Fibroblast of lung (primary cell): ENCODE measurements at regions not wholly inside any gene's neighbourhood (a gene's known extent, or its start where the extent isn't known, plus 50 kb on each side); places are given as distances from the start of the nearest gene placed in this dataset.

Experiments used
- DNase-seq, 2 donors: peaks; one replicate each; pipeline versions ENCODE4 v3.0.0 to v3.0.0-alpha.2; 2010; ENCODE audit warnings: low read depth in 2 of 2
- H2AFZ ChIP-seq: 2 replicates; pipeline ENCODE4 v1.5.1; 2012; ENCODE audit warnings: low read length, control low read depth, inconsistent platforms
- H3K27ac ChIP-seq: 2 replicates; pipeline ENCODE4 v1.5.1; 2011; ENCODE audit warnings: low read length, control low read depth; ENCODE audit not compliant: insufficient read depth
- H3K27me3 ChIP-seq: 2 replicates; pipeline ENCODE4 v1.5.1; 2011; ENCODE audit warnings: mild to moderate bottlenecking, low read length; ENCODE audit not compliant: control insufficient read depth, insufficient read depth
- H3K36me3 ChIP-seq: 2 replicates; pipeline ENCODE4 v1.5.1; 2011; ENCODE audit warnings: low read length; ENCODE audit not compliant: control insufficient read depth, insufficient read depth
- H3K4me1 ChIP-seq: 2 replicates; pipeline ENCODE4 v1.5.1; 2011; ENCODE audit warnings: low read length; ENCODE audit not compliant: control insufficient read depth, insufficient read depth; ENCODE audit errors: extremely low read depth
- H3K4me2 ChIP-seq: 2 replicates; pipeline ENCODE4 v1.5.1; 2011; ENCODE audit warnings: low read length, control low read depth; ENCODE audit not compliant: insufficient read depth; ENCODE audit errors: extremely low read depth
- H3K4me3 ChIP-seq, 4 experiments: fragments of 200-600 bp in 1 of 4; sonication (generic) in 1 of 4; replicated peaks in 1 of 4; 2 replicates each; pipeline ENCODE4 v1.5.1; 2011 to 2016; ENCODE audit warnings: low read length in 4 of 4, low read depth in 3 of 4, mild to moderate bottlenecking in 3 of 4, control low read depth in 2 of 4, inconsistent platforms in 1 of 4, mixed read lengths in 1 of 4; ENCODE audit not compliant: insufficient read depth in 1 of 4; ENCODE audit errors: control extremely low read depth in 1 of 4
- H3K79me2 ChIP-seq: 2 replicates; pipeline ENCODE4 v1.5.1; 2012; ENCODE audit warnings: mild to moderate bottlenecking, low read length, inconsistent platforms; ENCODE audit not compliant: control insufficient read depth, insufficient read depth
- H3K9ac ChIP-seq: 2 replicates; pipeline ENCODE4 v1.5.1; 2011; ENCODE audit warnings: mild to moderate bottlenecking, low read length, control low read depth; ENCODE audit not compliant: insufficient read depth
- H3K9me3 ChIP-seq: 2 replicates; pipeline ENCODE4 v1.5.1; 2012; ENCODE audit warnings: low read depth, low read length; ENCODE audit not compliant: control insufficient read depth, insufficient read depth
- H4K20me1 ChIP-seq: 2 replicates; pipeline ENCODE4 v1.5.1; 2011; ENCODE audit warnings: low read length; ENCODE audit not compliant: control insufficient read depth, insufficient read depth; ENCODE audit errors: extremely low read depth
- CTCF ChIP-seq, 2 donors: IDR thresholded peaks in 1 of 2; conservative IDR thresholded peaks in 1 of 2; 1 replicate in 1 of 2; 2 replicates in 1 of 2; pipeline ENCODE4 v1.5.1; 2011 to 2012; ENCODE audit warnings: low read length in 2 of 2, control low read depth in 1 of 2, inconsistent platforms in 1 of 2, low read depth in 1 of 2, mild to moderate bottlenecking in 1 of 2
- EZH2 ChIP-seq: IDR thresholded peaks from 2 replicates; pipeline ENCODE4 v1.5.1; 2012; ENCODE audit warnings: low read length, control low read depth, mild to moderate bottlenecking; ENCODE audit errors: missing control alignments

DNA sequence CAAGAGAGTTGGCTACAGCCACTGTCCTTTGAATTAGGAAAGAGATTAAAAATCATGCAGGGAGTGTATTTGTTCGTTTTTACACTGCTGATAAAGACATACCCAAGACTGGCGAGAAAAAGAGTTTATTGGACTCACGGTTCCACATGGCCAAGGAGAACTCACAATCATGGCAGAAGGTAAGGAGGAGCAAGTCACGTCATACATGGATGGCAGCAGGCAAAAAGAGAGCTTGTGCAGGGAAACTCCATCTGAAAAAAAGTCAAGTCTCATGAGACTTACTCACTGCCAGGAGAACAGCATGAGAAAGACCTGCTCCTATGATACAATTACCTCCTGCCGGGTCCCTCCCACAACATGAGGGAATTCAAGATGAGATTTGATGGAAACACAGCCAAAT is 1595.2 kb downstream of the KCNT2 start:
- Histone ChIP-seq H4K20me1 (no peaks in the 10 kb centered on the region), H3K36me3 (no peaks in the 10 kb centered on the region), H2AFZ (no peak overlapping the region), H3K4me1 (no peaks in the 10 kb centered on the region), H3K4me3 (no peak overlapping the region), H3K9me3 (no peaks in the 10 kb centered on the region), H3K27me3 (no peaks in the 10 kb centered on the region), H3K4me2 (no peak overlapping the region), H3K9ac (no peak overlapping the region), H3K27ac (no peak overlapping the region), H3K79me2 (no peaks in the 10 kb centered on the region)
- TF ChIP-seq CTCF (conservative IDR thresholded peaks at IDR 0.05 in 1 of 2, IDR thresholded peaks at IDR 0.05 in 1 of 2; ENCODE audit: low read depth in 1 of 2, low read length in 2 of 2) (no peak), EZH2 (no peak)
- no peak for DNase-seq

- Histone ChIP-seq H3K4me3 (no peak overlapping the region), H3K27me3 (no peaks in the 10 kb centered on the region), H3K9ac (no peak overlapping the region), H3K27ac (no peak overlapping the region), H3K4me1 (no peaks in the 10 kb centered on the region), H3K79me2 (no peaks in the 10 kb centered on the region), H3K9me3 (no peaks in the 10 kb centered on the region), H2AFZ (no peak overlapping the region), H3K4me2 (no peak overlapping the region), H4K20me1 (no peaks in the 10 kb centered on the region), H3K36me3 (no peaks in the 10 kb centered on the region)
- DNase-seq: no peak
- no peak for TF ChIP-seq EZH2
- TF ChIP-seq CTCF (conservative IDR thresholded peaks at IDR 0.05 in 1 of 2, IDR thresholded peaks at IDR 0.05 in 1 of 2; ENCODE audit: low read depth in 1 of 2, low read length in 2 of 2): no peak
These were observed 1602.9 kb downstream of the KCNT2 start for GRCh38 chr1:195005338-195005737.

DNA sequence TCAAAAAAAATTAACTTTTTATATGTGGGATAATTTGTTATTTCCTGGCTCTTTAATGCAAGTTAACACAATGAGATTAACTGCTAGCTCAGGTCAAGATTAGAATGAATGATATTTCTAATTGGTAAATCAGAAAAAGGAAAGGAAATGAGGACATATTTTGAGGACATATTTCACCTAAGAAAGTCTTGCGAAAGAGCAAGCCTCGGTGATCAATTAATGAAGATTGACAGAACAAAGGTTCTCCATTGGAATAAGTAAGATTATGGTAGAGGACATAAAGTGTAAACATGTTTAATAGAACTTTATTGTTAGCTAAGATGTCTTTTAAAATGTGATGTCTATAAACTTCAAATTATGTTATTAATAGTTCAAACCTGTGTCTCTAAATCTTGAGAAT is 1617.8 kb downstream of the KCNT2 start:
- H2AFZ ChIP-seq: no peak overlapping the region
- H3K4me1 ChIP-seq: no peaks in the 10 kb centered on the region
- H3K36me3 ChIP-seq: no peaks in the 10 kb centered on the region
- H3K27me3 ChIP-seq: no peaks in the 10 kb centered on the region
- H3K9me3 ChIP-seq: no peaks in the 10 kb centered on the region
- H3K4me2 ChIP-seq: no peak overlapping the region
- H3K79me2 ChIP-seq: no peaks in the 10 kb centered on the region
- DNase-seq: no peak
- no peak overlapping the region for H3K9ac ChIP-seq
- H4K20me1 ChIP-seq: no peaks in the 10 kb centered on the region
- H3K4me3 ChIP-seq: no peak overlapping the region
- TF ChIP-seq CTCF (conservative IDR thresholded peaks at IDR 0.05 in 1 of 2, IDR thresholded peaks at IDR 0.05 in 1 of 2; ENCODE audit: low read depth in 1 of 2, low read length in 2 of 2) (no peak), EZH2 (no peak)
- no peak overlapping the region for H3K27ac ChIP-seq
